ENCODE measurements at regions not wholly inside any gene's neighbourhood (a gene's known extent, or its start where the extent isn't known, plus 50 kb on each side); places are given as distances from the start of the nearest gene placed in this dataset.

GRCh38 chr18:71913641-71914040, 630.5 kb downstream of the CBLN2 start:
- Histone ChIP-seq H3K27me3 (no peaks in the 10 kb centered on the region), H3K4me3 (no peak overlapping the region), H3K36me3 (no peaks in the 10 kb centered on the region), H3K4me1 (no peaks in the 10 kb centered on the region), H3K27ac (no peak overlapping the region), H3K9me3 (peaks cover 0 to 5% (median 0%) of the 10 kb centered on the region in 3 donors)
- in situ Hi-C loops (cut with MboI; ENCODE audit: low sequenced_read_pairs in 4 of 4): no loop called here
- TF ChIP-seq CTCF (IDR thresholded peaks at IDR 0.05 in 4 of 5, conservative IDR thresholded peaks at IDR 0.05 in 1 of 5): no peak
- no peak for TF ChIP-seq POLR2A (IDR thresholded peaks at IDR 0.05)
- intact Hi-C loops (cut with DNase I; ENCODE audit: low total_unique reads): no loop called here
- ATAC-seq (no peak), DNase-seq (no peak)

GRCh38 chr18:71902482-71902881, 641.7 kb downstream of the CBLN2 start:
- Histone ChIP-seq H3K4me3 (no peak overlapping the region), H3K27me3 (no peaks in the 10 kb centered on the region), H3K9me3 (no peaks in the 10 kb centered on the region), H3K4me1 (no peaks in the 10 kb centered on the region), H3K36me3 (no peaks in the 10 kb centered on the region), H3K27ac (no peak overlapping the region)
- intact Hi-C loops (cut with DNase I; ENCODE audit: low total_unique reads): no loop called here
- DNase-seq: no peak
- TF ChIP-seq CTCF (IDR thresholded peaks at IDR 0.05 in 4 of 5, conservative IDR thresholded peaks at IDR 0.05 in 1 of 5) (no peak), POLR2A (IDR thresholded peaks at IDR 0.05) (no peak)
- in situ Hi-C loops (cut with MboI; ENCODE audit: low sequenced_read_pairs in 4 of 4): no loop called here
- ATAC-seq: no peak

GRCh38 chr18:71899707-71900472, 644.3 kb downstream of the CBLN2 start:
- ATAC-seq (no peak), DNase-seq (no peak)
- in situ Hi-C loops (cut with MboI; ENCODE audit: low sequenced_read_pairs in 4 of 4): no loop called here
- intact Hi-C loops (cut with DNase I; ENCODE audit: low total_unique reads): no loop called here
- Histone ChIP-seq H3K4me1 (no peaks in the 10 kb centered on the region), H3K36me3 (no peaks in the 10 kb centered on the region), H3K9me3 (no peaks in the 10 kb centered on the region), H3K4me3 (no peak overlapping the region), H3K27me3 (no peaks in the 10 kb centered on the region), H3K27ac (no peak overlapping the region)
- TF ChIP-seq POLR2A (IDR thresholded peaks at IDR 0.05) (no peak), CTCF (IDR thresholded peaks at IDR 0.05 in 4 of 5, conservative IDR thresholded peaks at IDR 0.05 in 1 of 5) (no peak)

- Histone ChIP-seq H3K27me3 (no peaks in the 10 kb centered on the region), H3K4me1 (no peaks in the 10 kb centered on the region), H3K9me3 (no peaks in the 10 kb centered on the region), H3K27ac (no peak overlapping the region), H3K4me3 (no peak overlapping the region), H3K36me3 (no peaks in the 10 kb centered on the region)
- TF ChIP-seq POLR2A (IDR thresholded peaks at IDR 0.05) (no peak), CTCF (IDR thresholded peaks at IDR 0.05 in 4 of 5, conservative IDR thresholded peaks at IDR 0.05 in 1 of 5) (no peak)
- in situ Hi-C loops (cut with MboI; ENCODE audit: low sequenced_read_pairs in 4 of 4): no loop called here
- ATAC-seq (no peak), DNase-seq (no peak)
- intact Hi-C loops (cut with DNase I; ENCODE audit: low total_unique reads): no loop called here
These were observed 645.0 kb downstream of the CBLN2 start for GRCh38 chr18:71899183-71899582.

GRCh38 chr18:71887509-71887908, 656.6 kb downstream of the CBLN2 start:
- Histone ChIP-seq H3K27ac (no peak overlapping the region), H3K4me3 (no peak overlapping the region), H3K27me3 (no peaks in the 10 kb centered on the region), H3K9me3 (no peaks in the 10 kb centered on the region), H3K36me3 (no peaks in the 10 kb centered on the region), H3K4me1 (no peaks in the 10 kb centered on the region)
- in situ Hi-C loops (cut with MboI; ENCODE audit: low sequenced_read_pairs in 4 of 4): no loop called here
- DNase-seq (no peak), ATAC-seq (no peak)
- intact Hi-C loops (cut with DNase I; ENCODE audit: low total_unique reads): no loop called here
- TF ChIP-seq POLR2A (IDR thresholded peaks at IDR 0.05) (no peak), CTCF (IDR thresholded peaks at IDR 0.05 in 4 of 5, conservative IDR thresholded peaks at IDR 0.05 in 1 of 5) (no peak)
